K562 (cell line): ENCODE measurements at regions not wholly inside any gene's neighbourhood (a gene's known extent, or its start where the extent isn't known, plus 50 kb on each side); places are given as distances from the start of the nearest gene placed in this dataset.

Source experiments
- ARID4B ChIP-seq: sonication (generic); formaldehyde crosslinking; IDR thresholded peaks from 2 replicates; pipeline ENCODE4 v1.8.0; 2022; ENCODE audit warnings: mild to moderate bottlenecking, missing genetic modification reagents
- CBX3 ChIP-seq, 2 experiments: IDR thresholded peaks; 1 replicate in 1 of 2; 2 replicates in 1 of 2; pipeline ENCODE4 v1.6.1; 2012; ENCODE audit warnings: inconsistent platforms in 2 of 2, low read length in 2 of 2, borderline replicate concordance in 1 of 2, control low read depth in 1 of 2
- CEBPB ChIP-seq: fragments of 450-650 bp; IDR thresholded peaks from 2 replicates; pipeline ENCODE4 v1.6.1; 2016; ENCODE audit warnings: missing genetic modification characterization, missing compliant biosample characterization
- FOSL1 ChIP-seq: fragments of 200-800 bp; sonication (Bioruptor generic); conservative IDR thresholded peaks from 2 replicates; pipeline ENCODE4 v1.6.1; 2016; ENCODE audit warnings: missing genetic modification characterization, missing compliant biosample characterization
- NFATC3 ChIP-seq: fragments of 450-650 bp; IDR thresholded peaks from 2 replicates; pipeline ENCODE4 v1.6.1; 2017; ENCODE audit warnings: mild to moderate bottlenecking
- NFE2 ChIP-seq: IDR thresholded peaks from 2 replicates; pipeline ENCODE4 v1.6.1; 2014; ENCODE audit warnings: antibody characterized with exemption, low read depth
- PTRF ChIP-seq: fragments of 450-650 bp; IDR thresholded peaks from 2 replicates; pipeline ENCODE4 v1.6.1; 2016; ENCODE audit warnings: mild to moderate bottlenecking, missing genetic modification characterization, missing compliant biosample characterization
- RBFOX2 ChIP-seq: fragments of 200-400 bp; formaldehyde crosslinking; IDR thresholded peaks from 2 replicates; pipeline ENCODE4 v1.6.1; 2017; ENCODE audit warnings: low read depth, mild to moderate bottlenecking, low read length, moderate library complexity
- RBM34 ChIP-seq: fragments of 200-400 bp; formaldehyde crosslinking; IDR thresholded peaks from 2 replicates; pipeline ENCODE4 v1.6.1; 2018; ENCODE audit warnings: low read length, borderline replicate concordance; ENCODE audit not compliant: insufficient read depth
- RERE ChIP-seq: sonication (generic); formaldehyde crosslinking; IDR thresholded peaks from 2 replicates; pipeline ENCODE4 v1.8.0; 2023; ENCODE audit warnings: missing genetic modification reagents, mild to moderate bottlenecking, borderline replicate concordance
- TBP ChIP-seq: optimal IDR thresholded peaks from 2 replicates; pipeline ENCODE3; 2011; ENCODE audit warnings: low read depth, low read length, improper control_type of control experiment
- TCF3 ChIP-seq: sonication (generic); formaldehyde crosslinking; IDR thresholded peaks from 2 replicates; pipeline ENCODE4 v1.4.0; 2020; ENCODE audit warnings: mild to moderate bottlenecking, missing genetic modification reagents
- TCF7 ChIP-seq: sonication (generic); IDR thresholded peaks from 2 replicates; pipeline ENCODE4 v1.6.1; 2016; ENCODE audit warnings: antibody characterized with exemption, borderline replicate concordance
- USF1 ChIP-seq: sonication (generic); formaldehyde crosslinking; IDR thresholded peaks from 2 replicates; pipeline ENCODE4 v1.9.0; 2022; ENCODE audit warnings: mild to moderate bottlenecking, missing genetic modification reagents
- ZNF165 ChIP-seq: fragments of 250-450 bp; sonication (Bioruptor Pico); IDR thresholded peaks from 2 replicates; pipeline ENCODE4 v1.4.0; 2020; ENCODE audit warnings: borderline replicate concordance
- ZNF175 ChIP-seq: fragments of 200-800 bp; sonication (Bioruptor generic); IDR thresholded peaks from 2 replicates; pipeline ENCODE4 v1.6.1; 2016; ENCODE audit warnings: low read depth, mild to moderate bottlenecking, missing genetic modification characterization, missing compliant biosample characterization
- ZNF444 ChIP-seq: fragments of 250-450 bp; sonication (Bioruptor Pico); IDR thresholded peaks from 2 replicates; pipeline ENCODE4 v1.4.0; 2020; ENCODE audit warnings: mild to moderate bottlenecking, moderate library complexity
- ZNF655 ChIP-seq: fragments of 250-450 bp; sonication (Bioruptor Pico); IDR thresholded peaks from 2 replicates; pipeline ENCODE4 v1.5.0; 2021

GRCh38 chr1:91610789-91611188, 110.1 kb downstream of the CDC7 start (continued):
- TF ChIP-seq ZNF175 (CRISPR knock-in tag) (no peak), RERE (no peak), ZNF444 (no peak), NFE2 (0 out of 2 replicates have a peak, but pooled peaks have one; percentile 44), RBFOX2 (no peak), ZNF655 (no peak), NFATC3 (no peak), CEBPB (tag) (peak; percentile 67), PTRF (tag) (no peak), CBX3 (IDR thresholded peaks at IDR 0.05; ENCODE audit: borderline replicate concordance in 1 of 2, low read length in 2 of 2) (no peak), TCF3 (CRISPR knock-in tag) (no peak), FOSL1 (tag) (no peak), USF1 (CRISPR knock-in tag) (no peak), ZNF165 (CRISPR knock-in tag) (no peak), TCF7 (no peak), RBM34 (no peak), ARID4B (CRISPR knock-in tag) (no peak), TBP (no peak)
